ENCODE measurements at regions not wholly inside any gene's neighbourhood (a gene's known extent, or its start where the extent isn't known, plus 50 kb on each side); places are given as distances from the start of the nearest gene placed in this dataset.

DNA sequence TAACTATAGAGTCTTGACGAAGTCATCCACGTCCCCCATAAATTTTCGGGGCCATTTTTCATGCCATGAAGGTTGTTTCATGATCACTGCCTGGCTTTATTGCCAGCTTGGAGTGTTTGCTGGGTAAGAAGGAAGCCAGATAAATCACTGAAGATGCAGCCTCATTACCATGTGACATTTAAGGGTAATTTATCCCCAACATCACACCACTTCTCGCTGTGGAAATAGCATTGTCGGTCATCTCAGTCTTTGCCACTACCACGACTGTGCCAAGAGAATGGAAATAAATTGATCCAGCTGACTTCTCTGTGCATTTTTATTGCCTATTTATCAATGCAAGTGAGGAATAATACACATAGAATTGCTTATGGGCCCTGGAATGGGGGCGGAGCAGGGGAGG is 617.9 kb downstream of the AJAP1 start:
- TF ChIP-seq TAF1 (IDR thresholded peaks at IDR 0.05; ENCODE audit: low read depth): no peak
- TF ChIP-seq, protein P1, sequence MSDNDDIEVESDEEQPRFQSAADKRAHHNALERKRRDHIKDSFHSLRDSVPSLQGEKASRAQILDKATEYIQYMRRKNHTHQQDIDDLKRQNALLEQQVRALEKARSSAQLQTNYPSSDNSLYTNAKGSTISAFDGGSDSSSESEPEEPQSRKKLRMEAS (IDR thresholded peaks at IDR 0.05): no peak
- no peak for TF ChIP-seq RAD21 (IDR thresholded peaks at IDR 0.05; ENCODE audit: low read depth)
- no peak for TF ChIP-seq TEAD4 (IDR thresholded peaks at IDR 0.05)
- no peak for TF ChIP-seq NFIC (IDR thresholded peaks at IDR 0.05)
- no peak for TF ChIP-seq ZBTB7A (IDR thresholded peaks at IDR 0.05; ENCODE audit: low read depth)
- no peak for TF ChIP-seq EP300 (IDR thresholded peaks at IDR 0.05; ENCODE audit: borderline replicate concordance)
- no peak for TF ChIP-seq CEBPB (IDR thresholded peaks at IDR 0.05)
- TF ChIP-seq, protein P2, sequence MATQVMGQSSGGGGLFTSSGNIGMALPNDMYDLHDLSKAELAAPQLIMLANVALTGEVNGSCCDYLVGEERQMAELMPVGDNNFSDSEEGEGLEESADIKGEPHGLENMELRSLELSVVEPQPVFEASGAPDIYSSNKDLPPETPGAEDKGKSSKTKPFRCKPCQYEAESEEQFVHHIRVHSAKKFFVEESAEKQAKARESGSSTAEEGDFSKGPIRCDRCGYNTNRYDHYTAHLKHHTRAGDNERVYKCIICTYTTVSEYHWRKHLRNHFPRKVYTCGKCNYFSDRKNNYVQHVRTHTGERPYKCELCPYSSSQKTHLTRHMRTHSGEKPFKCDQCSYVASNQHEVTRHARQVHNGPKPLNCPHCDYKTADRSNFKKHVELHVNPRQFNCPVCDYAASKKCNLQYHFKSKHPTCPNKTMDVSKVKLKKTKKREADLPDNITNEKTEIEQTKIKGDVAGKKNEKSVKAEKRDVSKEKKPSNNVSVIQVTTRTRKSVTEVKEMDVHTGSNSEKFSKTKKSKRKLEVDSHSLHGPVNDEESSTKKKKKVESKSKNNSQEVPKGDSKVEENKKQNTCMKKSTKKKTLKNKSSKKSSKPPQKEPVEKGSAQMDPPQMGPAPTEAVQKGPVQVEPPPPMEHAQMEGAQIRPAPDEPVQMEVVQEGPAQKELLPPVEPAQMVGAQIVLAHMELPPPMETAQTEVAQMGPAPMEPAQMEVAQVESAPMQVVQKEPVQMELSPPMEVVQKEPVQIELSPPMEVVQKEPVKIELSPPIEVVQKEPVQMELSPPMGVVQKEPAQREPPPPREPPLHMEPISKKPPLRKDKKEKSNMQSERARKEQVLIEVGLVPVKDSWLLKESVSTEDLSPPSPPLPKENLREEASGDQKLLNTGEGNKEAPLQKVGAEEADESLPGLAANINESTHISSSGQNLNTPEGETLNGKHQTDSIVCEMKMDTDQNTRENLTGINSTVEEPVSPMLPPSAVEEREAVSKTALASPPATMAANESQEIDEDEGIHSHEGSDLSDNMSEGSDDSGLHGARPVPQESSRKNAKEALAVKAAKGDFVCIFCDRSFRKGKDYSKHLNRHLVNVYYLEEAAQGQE (IDR thresholded peaks at IDR 0.05; ENCODE audit: low read depth): no peak
- TF ChIP-seq CREB1 (IDR thresholded peaks at IDR 0.05; ENCODE audit: low read depth): no peak
- TF ChIP-seq EGR1 (IDR thresholded peaks at IDR 0.05): no peak
- TF ChIP-seq TCF12 (IDR thresholded peaks at IDR 0.05; ENCODE audit: low read depth): no peak
- TF ChIP-seq FOXM1 (IDR thresholded peaks at IDR 0.05; ENCODE audit: borderline replicate concordance, low read depth): no peak
- no peak for TF ChIP-seq YY1 (IDR thresholded peaks at IDR 0.05; ENCODE audit: low read depth)
- TF ChIP-seq, protein P3, sequence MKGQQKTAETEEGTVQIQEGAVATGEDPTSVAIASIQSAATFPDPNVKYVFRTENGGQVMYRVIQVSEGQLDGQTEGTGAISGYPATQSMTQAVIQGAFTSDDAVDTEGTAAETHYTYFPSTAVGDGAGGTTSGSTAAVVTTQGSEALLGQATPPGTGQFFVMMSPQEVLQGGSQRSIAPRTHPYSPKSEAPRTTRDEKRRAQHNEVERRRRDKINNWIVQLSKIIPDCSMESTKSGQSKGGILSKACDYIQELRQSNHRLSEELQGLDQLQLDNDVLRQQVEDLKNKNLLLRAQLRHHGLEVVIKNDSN (IDR thresholded peaks at IDR 0.05): no peak

DNA sequence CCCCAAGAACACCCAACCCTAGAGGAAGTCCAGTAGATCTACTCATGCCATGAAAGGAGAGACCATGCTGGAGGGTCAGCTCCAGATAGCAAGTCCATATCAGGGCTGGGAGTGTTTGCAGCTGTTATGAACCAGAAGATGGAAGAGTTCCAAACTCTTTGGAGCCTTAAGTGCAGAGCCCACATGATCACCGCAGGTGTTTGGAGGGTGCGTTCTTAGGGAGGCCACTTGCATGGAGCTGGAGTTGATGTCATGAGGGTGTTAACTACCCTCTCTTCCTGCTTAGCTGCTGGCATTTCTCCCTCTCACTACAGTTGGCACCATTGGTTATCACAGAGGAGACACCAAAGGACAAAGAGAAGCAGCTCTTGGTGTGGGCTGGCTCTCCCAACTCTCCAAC is 616.9 kb downstream of the AJAP1 start:
- TF ChIP-seq, protein P3 (IDR thresholded peaks at IDR 0.05): no peak
- TF ChIP-seq EP300 (IDR thresholded peaks at IDR 0.05; ENCODE audit: borderline replicate concordance) (no peak), TEAD4 (IDR thresholded peaks at IDR 0.05) (no peak), TCF12 (IDR thresholded peaks at IDR 0.05; ENCODE audit: low read depth) (no peak), CEBPB (IDR thresholded peaks at IDR 0.05) (no peak), ZBTB7A (IDR thresholded peaks at IDR 0.05; ENCODE audit: low read depth) (no peak), RAD21 (IDR thresholded peaks at IDR 0.05; ENCODE audit: low read depth) (no peak), TAF1 (IDR thresholded peaks at IDR 0.05; ENCODE audit: low read depth) (no peak), YY1 (IDR thresholded peaks at IDR 0.05; ENCODE audit: low read depth) (no peak), CREB1 (IDR thresholded peaks at IDR 0.05; ENCODE audit: low read depth) (no peak)
- TF ChIP-seq, protein P1 (IDR thresholded peaks at IDR 0.05): no peak
- TF ChIP-seq, protein P2 (IDR thresholded peaks at IDR 0.05; ENCODE audit: low read depth): no peak

DNA sequence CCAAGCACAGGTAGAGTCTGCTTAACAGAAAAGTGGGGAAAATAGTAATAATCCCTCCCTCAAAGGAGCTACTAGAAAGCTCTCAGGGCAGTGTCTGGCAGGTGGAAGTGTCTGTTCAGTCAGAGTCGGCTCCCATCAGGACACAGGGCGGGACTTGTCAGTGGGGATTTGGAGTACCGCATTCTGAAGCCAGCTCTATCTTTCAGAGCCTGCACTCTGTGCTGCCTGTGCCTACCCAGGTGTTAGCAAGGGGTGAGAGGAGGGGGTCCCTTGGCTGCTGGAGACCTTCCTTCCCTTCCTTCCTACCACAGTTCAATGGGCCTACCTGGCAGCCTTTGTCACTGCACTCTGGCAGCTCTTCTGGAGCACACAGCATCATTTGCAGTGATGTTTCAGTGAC is 615.5 kb downstream of the AJAP1 start:
- TF ChIP-seq TCF12 (IDR thresholded peaks at IDR 0.05; ENCODE audit: low read depth) (no peak), CEBPB (IDR thresholded peaks at IDR 0.05) (no peak), EGR1 (IDR thresholded peaks at IDR 0.05) (no peak), EP300 (IDR thresholded peaks at IDR 0.05; ENCODE audit: borderline replicate concordance) (no peak), TAF1 (IDR thresholded peaks at IDR 0.05; ENCODE audit: low read depth) (no peak), YY1 (IDR thresholded peaks at IDR 0.05; ENCODE audit: low read depth) (no peak), RAD21 (IDR thresholded peaks at IDR 0.05; ENCODE audit: low read depth) (no peak), CREB1 (IDR thresholded peaks at IDR 0.05; ENCODE audit: low read depth) (no peak), FOXM1 (IDR thresholded peaks at IDR 0.05; ENCODE audit: borderline replicate concordance, low read depth) (no peak), NFIC (IDR thresholded peaks at IDR 0.05) (no peak), ZBTB7A (IDR thresholded peaks at IDR 0.05; ENCODE audit: low read depth) (no peak)
- TF ChIP-seq, protein P1 (IDR thresholded peaks at IDR 0.05): no peak
- TF ChIP-seq, protein P2 (IDR thresholded peaks at IDR 0.05; ENCODE audit: low read depth): no peak
- TF ChIP-seq, protein P3 (IDR thresholded peaks at IDR 0.05): no peak

All from Ishikawa (cell line).